GM10266 (cell line): ENCODE measurements at regions not wholly inside any gene's neighbourhood (a gene's known extent, or its start where the extent isn't known, plus 50 kb on each side); places are given as distances from the start of the nearest gene placed in this dataset.

Experiments used
- DNase-seq: peaks from one replicate; pipeline ENCODE4 v3.0.0; 2012; ENCODE audit errors: extremely low spot score
- TF ChIP-seq, protein P1 (sequence below): IDR thresholded peaks from 2 replicates; pipeline ENCODE4 v1.5.1; 2012; ENCODE audit warnings: mild to moderate bottlenecking, low read depth; ENCODE audit not compliant: control insufficient read depth, insufficient read depth; ENCODE audit errors: missing control alignments

DNA sequence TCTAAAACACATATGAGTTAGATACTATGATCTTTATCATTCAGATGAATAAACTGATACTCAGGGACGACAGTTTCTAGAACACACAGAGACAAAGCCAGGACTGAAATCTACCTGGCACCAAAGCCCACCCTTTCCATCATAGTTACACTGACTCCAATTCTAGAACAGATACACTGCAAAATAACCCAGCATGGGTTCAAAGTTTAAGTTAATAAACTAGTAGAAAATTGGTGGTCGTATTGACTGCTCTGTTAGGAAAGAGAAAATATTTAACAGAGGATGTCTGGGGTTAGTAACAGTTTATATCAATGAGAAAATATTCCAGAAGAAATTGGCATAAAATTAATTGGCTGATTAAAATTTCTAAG lies 60.8 kb upstream of the BCL9 start:
- TF ChIP-seq, protein P1, sequence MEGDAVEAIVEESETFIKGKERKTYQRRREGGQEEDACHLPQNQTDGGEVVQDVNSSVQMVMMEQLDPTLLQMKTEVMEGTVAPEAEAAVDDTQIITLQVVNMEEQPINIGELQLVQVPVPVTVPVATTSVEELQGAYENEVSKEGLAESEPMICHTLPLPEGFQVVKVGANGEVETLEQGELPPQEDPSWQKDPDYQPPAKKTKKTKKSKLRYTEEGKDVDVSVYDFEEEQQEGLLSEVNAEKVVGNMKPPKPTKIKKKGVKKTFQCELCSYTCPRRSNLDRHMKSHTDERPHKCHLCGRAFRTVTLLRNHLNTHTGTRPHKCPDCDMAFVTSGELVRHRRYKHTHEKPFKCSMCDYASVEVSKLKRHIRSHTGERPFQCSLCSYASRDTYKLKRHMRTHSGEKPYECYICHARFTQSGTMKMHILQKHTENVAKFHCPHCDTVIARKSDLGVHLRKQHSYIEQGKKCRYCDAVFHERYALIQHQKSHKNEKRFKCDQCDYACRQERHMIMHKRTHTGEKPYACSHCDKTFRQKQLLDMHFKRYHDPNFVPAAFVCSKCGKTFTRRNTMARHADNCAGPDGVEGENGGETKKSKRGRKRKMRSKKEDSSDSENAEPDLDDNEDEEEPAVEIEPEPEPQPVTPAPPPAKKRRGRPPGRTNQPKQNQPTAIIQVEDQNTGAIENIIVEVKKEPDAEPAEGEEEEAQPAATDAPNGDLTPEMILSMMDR: no peak

DNA sequence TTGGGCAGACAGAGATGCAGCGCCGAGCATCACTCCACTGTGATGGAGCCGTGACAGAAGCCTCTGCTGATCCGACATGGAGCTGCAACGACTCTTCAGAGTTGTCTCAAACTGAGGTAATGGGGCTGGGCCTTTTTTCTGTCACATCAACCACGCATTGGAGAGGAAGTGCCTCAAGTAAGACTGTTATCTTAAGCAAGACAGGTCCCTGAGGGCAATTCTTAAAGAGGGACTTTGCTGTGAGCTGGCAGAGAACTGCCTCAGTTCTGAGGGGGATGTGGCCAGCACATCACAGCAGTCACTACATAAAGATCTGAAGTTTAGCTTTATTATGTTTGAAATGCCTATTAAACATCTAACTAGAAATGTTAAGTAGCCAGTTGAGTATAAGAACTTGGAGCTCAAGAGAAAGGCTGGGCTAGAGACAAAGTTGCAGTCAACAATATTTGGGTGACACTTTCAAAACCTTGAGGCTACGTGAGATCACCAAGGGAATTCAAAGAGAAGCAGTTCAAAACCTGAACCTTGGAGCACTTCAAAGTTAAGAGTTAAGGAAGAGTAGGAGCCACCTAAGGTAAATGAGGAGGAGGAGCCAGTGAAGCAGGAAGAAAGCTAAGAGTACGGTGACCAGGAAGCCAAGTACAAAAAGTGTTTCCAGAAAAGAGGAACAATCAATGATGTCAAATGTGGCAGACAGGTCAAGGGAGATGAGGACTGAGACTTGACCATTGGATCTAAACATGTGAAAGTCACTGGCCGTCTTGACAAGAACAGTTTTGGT lies 54.2 kb upstream of the BCL9 start:
- DNase-seq: no peak

More for the DNA sequence above, 60.8 kb upstream of the BCL9 start:
- no peak for DNase-seq

DNA sequence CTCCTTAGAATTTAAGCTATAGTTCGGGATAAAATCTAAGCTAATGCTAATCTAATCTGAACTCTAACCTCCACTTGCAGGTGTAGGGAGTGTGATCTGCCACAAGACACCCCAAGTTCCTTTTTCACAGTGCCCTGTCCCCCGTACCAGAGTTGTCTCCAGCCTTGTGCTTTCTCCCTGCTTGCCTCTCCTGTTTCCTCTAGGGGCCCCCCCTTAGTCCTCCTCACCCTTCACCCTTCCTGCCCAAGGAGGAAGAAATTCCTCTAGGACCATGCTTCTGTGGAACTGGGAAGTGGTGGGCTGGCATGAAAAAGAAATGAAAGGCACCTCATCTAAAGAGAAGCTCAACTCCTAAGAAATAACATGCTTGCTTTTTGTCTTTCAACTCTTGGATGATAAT lies 50.2 kb upstream of the BCL9 start:
- TF ChIP-seq, protein P1: no peak
- no peak for DNase-seq

More for the DNA sequence above, 54.2 kb upstream of the BCL9 start:
- TF ChIP-seq, protein P1: no peak
